ENCODE measurements at regions not wholly inside any gene's neighbourhood (a gene's known extent, or its start where the extent isn't known, plus 50 kb on each side); places are given as distances from the start of the nearest gene placed in this dataset.

- TF ChIP-seq POLR2A (IDR thresholded peaks at IDR 0.05) = no peak
- no peak for TF ChIP-seq EP300 (IDR thresholded peaks at IDR 0.05)
- TF ChIP-seq, protein P1, sequence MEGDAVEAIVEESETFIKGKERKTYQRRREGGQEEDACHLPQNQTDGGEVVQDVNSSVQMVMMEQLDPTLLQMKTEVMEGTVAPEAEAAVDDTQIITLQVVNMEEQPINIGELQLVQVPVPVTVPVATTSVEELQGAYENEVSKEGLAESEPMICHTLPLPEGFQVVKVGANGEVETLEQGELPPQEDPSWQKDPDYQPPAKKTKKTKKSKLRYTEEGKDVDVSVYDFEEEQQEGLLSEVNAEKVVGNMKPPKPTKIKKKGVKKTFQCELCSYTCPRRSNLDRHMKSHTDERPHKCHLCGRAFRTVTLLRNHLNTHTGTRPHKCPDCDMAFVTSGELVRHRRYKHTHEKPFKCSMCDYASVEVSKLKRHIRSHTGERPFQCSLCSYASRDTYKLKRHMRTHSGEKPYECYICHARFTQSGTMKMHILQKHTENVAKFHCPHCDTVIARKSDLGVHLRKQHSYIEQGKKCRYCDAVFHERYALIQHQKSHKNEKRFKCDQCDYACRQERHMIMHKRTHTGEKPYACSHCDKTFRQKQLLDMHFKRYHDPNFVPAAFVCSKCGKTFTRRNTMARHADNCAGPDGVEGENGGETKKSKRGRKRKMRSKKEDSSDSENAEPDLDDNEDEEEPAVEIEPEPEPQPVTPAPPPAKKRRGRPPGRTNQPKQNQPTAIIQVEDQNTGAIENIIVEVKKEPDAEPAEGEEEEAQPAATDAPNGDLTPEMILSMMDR (IDR thresholded peaks at IDR 0.05) = no peak
- no peak for TF ChIP-seq POLR2AphosphoS5 (IDR thresholded peaks at IDR 0.05)
These were observed 193.5 kb downstream of the MYLK4 start for GRCh38 chr6:2557181-2557720.

GRCh38 chr6:2556761-2557160 lies 194.0 kb downstream of the MYLK4 start:
- no peak overlapping the region for H3K4me3 ChIP-seq
- no peak for TF ChIP-seq EP300 (IDR thresholded peaks at IDR 0.05)
- TF ChIP-seq, protein P1 (IDR thresholded peaks at IDR 0.05) = no peak
- TF ChIP-seq POLR2AphosphoS5 (IDR thresholded peaks at IDR 0.05) = no peak
- TF ChIP-seq POLR2A (IDR thresholded peaks at IDR 0.05) = no peak
- 89 to 92% methylated on average over 2 to 3 of the region's 5 CpGs for WGBS, 2 donors (ENCODE audit: low coverage in 1 of 2)
- H3K27ac ChIP-seq = no peak overlapping the region
- no peak for ATAC-seq
- H3K36me3 ChIP-seq = no peaks in the 10 kb centered on the region
- H3K4me1 ChIP-seq = no peaks in the 10 kb centered on the region
- H3K9me3 ChIP-seq = no peaks in the 10 kb centered on the region
- no peaks in the 10 kb centered on the region for H3K27me3 ChIP-seq

More at GRCh38 chr6:2557181-2557720, 193.5 kb downstream of the MYLK4 start:
- no peak for ATAC-seq
- Histone ChIP-seq H3K4me3 (no peak overlapping the region), H3K4me1 (no peaks in the 10 kb centered on the region), H3K9me3 (no peaks in the 10 kb centered on the region), H3K27ac (no peak overlapping the region), H3K36me3 (no peaks in the 10 kb centered on the region), H3K27me3 (no peaks in the 10 kb centered on the region)
- WGBS, 2 donors (ENCODE audit: low coverage in 1 of 2) = 84 to 91% methylated on average over 3 to 5 of the region's 7 CpGs

DNA sequence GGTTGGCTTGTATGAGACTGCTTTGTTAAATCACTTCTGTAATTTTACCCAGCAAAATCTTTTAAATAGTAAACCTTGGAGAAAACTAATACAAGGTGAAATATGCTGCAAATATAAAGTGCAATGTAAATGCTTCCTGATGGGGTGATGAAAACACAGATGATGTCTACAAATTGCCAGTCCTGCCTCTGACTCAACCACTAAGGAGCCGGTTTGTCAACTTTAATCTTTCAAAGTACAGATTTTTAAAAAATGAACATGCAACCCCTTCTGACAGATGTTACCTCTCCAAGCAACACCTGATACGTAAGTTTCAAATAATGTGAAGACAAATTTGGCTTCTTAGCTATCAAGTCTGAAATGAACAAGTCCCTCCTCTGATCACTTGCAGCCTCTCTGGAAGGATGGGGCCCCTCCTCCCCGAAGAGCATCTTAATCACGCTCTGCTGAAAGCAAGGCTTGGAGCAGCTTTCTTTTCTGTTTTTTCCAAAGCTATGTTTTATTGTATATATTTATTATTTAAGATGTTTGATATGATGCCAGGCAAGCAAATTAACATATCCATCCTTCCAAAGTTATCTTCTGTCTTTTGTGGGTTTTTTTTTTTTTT lies 196.0 kb downstream of the MYLK4 start:
- TF ChIP-seq EP300 (IDR thresholded peaks at IDR 0.05) (no peak), POLR2AphosphoS5 (IDR thresholded peaks at IDR 0.05) (no peak), POLR2A (IDR thresholded peaks at IDR 0.05) (no peak)
- TF ChIP-seq, protein P1 (IDR thresholded peaks at IDR 0.05) = no peak
- Histone ChIP-seq H3K4me1 (no peaks in the 10 kb centered on the region), H3K27ac (no peak overlapping the region), H3K36me3 (no peaks in the 10 kb centered on the region), H3K4me3 (no peak overlapping the region), H3K9me3 (no peaks in the 10 kb centered on the region), H3K27me3 (no peaks in the 10 kb centered on the region)
- ATAC-seq = no peak
- 68 to 81% methylated on average over 4 of the region's 4 CpGs for WGBS, 2 donors (ENCODE audit: low coverage in 1 of 2)

GRCh38 chr6:2552526-2553154 lies 198.1 kb downstream of the MYLK4 start:
- H3K9me3 ChIP-seq = no peaks in the 10 kb centered on the region
- no peak overlapping the region for H3K4me3 ChIP-seq
- H3K4me1 ChIP-seq = no peaks in the 10 kb centered on the region
- H3K27me3 ChIP-seq = no peaks in the 10 kb centered on the region
- no peak for ATAC-seq
- no peak overlapping the region for H3K27ac ChIP-seq
- 58 to 72% methylated on average over 10 of the region's 10 CpGs for WGBS, 2 donors (ENCODE audit: low coverage in 1 of 2)
- no peaks in the 10 kb centered on the region for H3K36me3 ChIP-seq
- TF ChIP-seq POLR2AphosphoS5 (IDR thresholded peaks at IDR 0.05) = no peak
- TF ChIP-seq POLR2A (IDR thresholded peaks at IDR 0.05) = no peak
- TF ChIP-seq, protein P1 (IDR thresholded peaks at IDR 0.05) = no peak
- no peak for TF ChIP-seq EP300 (IDR thresholded peaks at IDR 0.05)

GRCh38 chr6:2551705-2552104 lies 199.0 kb downstream of the MYLK4 start:
- H3K27me3 ChIP-seq = no peaks in the 10 kb centered on the region
- H3K4me1 ChIP-seq = no peaks in the 10 kb centered on the region
- ATAC-seq = no peak
- no peak overlapping the region for H3K27ac ChIP-seq
- TF ChIP-seq POLR2AphosphoS5 (IDR thresholded peaks at IDR 0.05) = no peak
- 86 to 92% methylated on average over 3 of the region's 3 CpGs for WGBS, 2 donors (ENCODE audit: low coverage in 1 of 2)
- H3K4me3 ChIP-seq = no peak overlapping the region
- H3K9me3 ChIP-seq = no peaks in the 10 kb centered on the region
- no peaks in the 10 kb centered on the region for H3K36me3 ChIP-seq

Data from gastroesophageal sphincter (tissue), 4 donors.